ENCODE measurements at regions not wholly inside any gene's neighbourhood (a gene's known extent, or its start where the extent isn't known, plus 50 kb on each side); places are given as distances from the start of the nearest gene placed in this dataset.
"Not testable (repeated sequence)": the region's sequence is repeated elsewhere in the genome, so short reads cannot be mapped to it uniquely, and the experiment has no call there.

GRCh38 chr7:46600340-46600739 lies 679.3 kb upstream of the IGFBP3 start:
- H3K23ac ChIP-seq (ENCODE audit: low read depth, low read length) = no peak overlapping the region
- H4K20me1 ChIP-seq (ENCODE audit: insufficient read depth, low read length) = no peaks in the 10 kb centered on the region
- H2BK5ac ChIP-seq (ENCODE audit: low read depth, low read length, poor library complexity, severe bottlenecking) = no peak overlapping the region
- no peak overlapping the region for H2AK9ac ChIP-seq (replicated peaks; ENCODE audit: low read depth, low read length, poor library complexity)
- H3K9ac ChIP-seq (ENCODE audit: low read depth, low read length) = no peak overlapping the region
- no peaks in the 10 kb centered on the region for H3K27me3 ChIP-seq (ENCODE audit: control insufficient read depth, insufficient read depth, low read length)
- H3K56ac ChIP-seq (ENCODE audit: extremely low read depth, insufficient read depth, low read length) = no peak overlapping the region
- no TSS peak for BruUV-seq (replicated peaks)
- H3K4ac ChIP-seq (ENCODE audit: low read depth, low read length) = no peak overlapping the region
- H2BK15ac ChIP-seq (ENCODE audit: low read depth, low read length) = no peak overlapping the region
- no peak overlapping the region for H3K14ac ChIP-seq (replicated peaks; ENCODE audit: low read depth, low read length)
- no peak overlapping the region for H3K4me3 ChIP-seq (ENCODE audit: insufficient read depth, low read depth, low read length)
- no peak for ATAC-seq (ENCODE audit: low read depth)
- H3K27ac ChIP-seq (ENCODE audit: insufficient read depth, low read length) = no peak overlapping the region
- no CpG with 5 or more reads among the region's 5 CpGs for WGBS, 2 experiments (ENCODE audit: extremely low coverage in 2 of 2, insufficient read length in 1 of 2)
- no peaks in the 10 kb centered on the region for H3K79me1 ChIP-seq (ENCODE audit: low read depth in 1 of 2, low read length in 2 of 2)
- no peak overlapping the region for H2BK120ac ChIP-seq (ENCODE audit: low read depth, low read length)
- H2AK5ac ChIP-seq (ENCODE audit: low read depth, low read length) = no peak overlapping the region
- intact Hi-C loops (cut with micrococcal nuclease) = no loop called here
- DNase-seq = peak; percentile 55
- no peaks in the 10 kb centered on the region for H3K9me1 ChIP-seq (ENCODE audit: insufficient read depth, low read length)
- no peak overlapping the region for H4K8ac ChIP-seq (ENCODE audit: low read depth in 2 of 2, low read length in 2 of 2)
- in situ Hi-C loops (cut with MboI; ENCODE audit: low sequenced_read_pairs) = no loop called here
- no peak overlapping the region for H3K18ac ChIP-seq (ENCODE audit: low read depth, low read length)
- H3K9me3 ChIP-seq (ENCODE audit: control insufficient read depth, insufficient read depth, low read length) = no peaks in the 10 kb centered on the region
- TF ChIP-seq NFE2L2 (IDR thresholded peaks at IDR 0.05; ENCODE audit: low read depth, low read length) (no peak), CEBPB (IDR thresholded peaks at IDR 0.05; ENCODE audit: low read depth, low read length) (0 out of 2 replicates have a peak, but pooled peaks have one; percentile 14)
- TF ChIP-seq, protein P1, sequence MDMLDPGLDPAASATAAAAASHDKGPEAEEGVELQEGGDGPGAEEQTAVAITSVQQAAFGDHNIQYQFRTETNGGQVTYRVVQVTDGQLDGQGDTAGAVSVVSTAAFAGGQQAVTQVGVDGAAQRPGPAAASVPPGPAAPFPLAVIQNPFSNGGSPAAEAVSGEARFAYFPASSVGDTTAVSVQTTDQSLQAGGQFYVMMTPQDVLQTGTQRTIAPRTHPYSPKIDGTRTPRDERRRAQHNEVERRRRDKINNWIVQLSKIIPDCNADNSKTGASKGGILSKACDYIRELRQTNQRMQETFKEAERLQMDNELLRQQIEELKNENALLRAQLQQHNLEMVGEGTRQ (IDR thresholded peaks at IDR 0.05; ENCODE audit: low read depth, low read length) = 0 out of 2 replicates have a peak, but pooled peaks have one; percentile 17
- H2BK20ac ChIP-seq (ENCODE audit: low read depth, low read length) = no peak overlapping the region
- no peaks in the 10 kb centered on the region for H3K36me3 ChIP-seq (ENCODE audit: control insufficient read depth, insufficient read depth, low read length)
- H3K4me1 ChIP-seq (ENCODE audit: control insufficient read depth, insufficient read depth, low read length) = peaks cover 7% of the 10 kb centered on the region
- ChIA-PET POLR2A (ENCODE audit: unreplicated experiment) (no interaction called here), CTCF (interaction anchor here (0.7 to 1.3 kb wide), 2 partner anchors 9 to 12 kb away, joined by 3 to 4 read pairs; no protein-coding TSS in a partner anchor)
- dilution Hi-C loops (cut with HindIII; ENCODE audit: low sequenced_read_pairs, unreplicated experiment) = no loop called here
- H2AFZ ChIP-seq (replicated peaks; ENCODE audit: low read length, poor library complexity) = no peak overlapping the region
- H4K5ac ChIP-seq (ENCODE audit: low read depth, low read length) = no peak overlapping the region
- H3K4me2 ChIP-seq (ENCODE audit: low read depth, low read length) = no peak overlapping the region
- no peak overlapping the region for H4K91ac ChIP-seq (ENCODE audit: insufficient read depth, low read depth, low read length)

DNA sequence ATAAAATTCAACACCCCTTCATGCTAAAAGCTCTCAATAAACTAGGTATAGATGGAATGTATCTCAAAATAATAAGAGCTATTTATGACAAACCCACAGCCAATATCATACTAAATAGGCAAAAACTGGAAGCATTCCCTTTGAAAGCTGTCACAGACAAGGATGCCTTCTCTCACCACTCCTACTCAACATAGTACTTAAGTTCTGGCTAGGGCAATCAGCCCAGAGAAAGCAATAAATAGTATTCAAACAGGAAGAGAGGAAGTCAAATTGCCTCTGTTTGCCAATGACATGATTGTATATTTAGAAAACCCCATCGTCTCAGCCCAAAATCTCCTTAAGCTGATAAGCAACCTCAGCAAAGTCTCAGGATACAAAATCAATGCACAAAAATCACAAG lies 673.8 kb upstream of the IGFBP3 start:
- in situ Hi-C loops (cut with MboI; ENCODE audit: low sequenced_read_pairs); dilution Hi-C loops (cut with HindIII; ENCODE audit: low sequenced_read_pairs, unreplicated experiment); H4K91ac ChIP-seq (ENCODE audit: insufficient read depth, low read depth, low read length); H2BK120ac ChIP-seq (ENCODE audit: low read depth, low read length); H3K14ac ChIP-seq (replicated peaks; ENCODE audit: low read depth, low read length); H4K5ac ChIP-seq (ENCODE audit: low read depth, low read length); intact Hi-C loops (cut with micrococcal nuclease); H3K9me3 ChIP-seq (ENCODE audit: control insufficient read depth, insufficient read depth, low read length); ATAC-seq (ENCODE audit: low read depth); H2BK20ac ChIP-seq (ENCODE audit: low read depth, low read length); H2AK5ac ChIP-seq (ENCODE audit: low read depth, low read length); H3K18ac ChIP-seq (ENCODE audit: low read depth, low read length); H3K9me1 ChIP-seq (ENCODE audit: insufficient read depth, low read length); H2AK9ac ChIP-seq (replicated peaks; ENCODE audit: low read depth, low read length, poor library complexity); BruUV-seq (replicated peaks); H3K4me1 ChIP-seq (ENCODE audit: control insufficient read depth, insufficient read depth, low read length); H2BK15ac ChIP-seq (ENCODE audit: low read depth, low read length); H3K23ac ChIP-seq (ENCODE audit: low read depth, low read length); H3K56ac ChIP-seq (ENCODE audit: extremely low read depth, insufficient read depth, low read length); H2BK5ac ChIP-seq (ENCODE audit: low read depth, low read length, poor library complexity, severe bottlenecking); H4K20me1 ChIP-seq (ENCODE audit: insufficient read depth, low read length); H3K79me1 ChIP-seq (ENCODE audit: low read depth in 1 of 2, low read length in 2 of 2); POLR2A ChIA-PET (ENCODE audit: unreplicated experiment); CTCF ChIA-PET; H3K27ac ChIP-seq (ENCODE audit: insufficient read depth, low read length); DNase-seq; H3K9ac ChIP-seq (ENCODE audit: low read depth, low read length); H3K4ac ChIP-seq (ENCODE audit: low read depth, low read length); H3K27me3 ChIP-seq (ENCODE audit: control insufficient read depth, insufficient read depth, low read length); H4K8ac ChIP-seq (ENCODE audit: low read depth in 2 of 2, low read length in 2 of 2); H3K36me3 ChIP-seq (ENCODE audit: control insufficient read depth, insufficient read depth, low read length); H3K4me3 ChIP-seq (ENCODE audit: insufficient read depth, low read depth, low read length); H2AFZ ChIP-seq (replicated peaks; ENCODE audit: low read length, poor library complexity); H3K4me2 ChIP-seq (ENCODE audit: low read depth, low read length): not testable (repeated sequence)
- no CpG with 5 or more reads among the region's 1 CpG for WGBS, 2 experiments (ENCODE audit: extremely low coverage in 2 of 2, insufficient read length in 1 of 2)

Measured in IMR-90 (cell line).